CD4-positive, alpha-beta T cell treated with Interferon alpha-2 for 1 hour (primary cell): ENCODE measurements at regions not wholly inside any gene's neighbourhood (a gene's known extent, or its start where the extent isn't known, plus 50 kb on each side); places are given as distances from the start of the nearest gene placed in this dataset.

Source experiments
- DNase-seq, 2 donors: peaks; one replicate each; pipeline ENCODE4 v3.0.0-alpha.2; 2020 to 2022

- no peak for DNase-seq
Observed at GRCh38 chr4:57448901-57449300, 338.7 kb upstream of the IGFBP7 start.

GRCh38 chr4:57448452-57448851, 338.3 kb upstream of the IGFBP7 start:
- no peak for DNase-seq

DNA sequence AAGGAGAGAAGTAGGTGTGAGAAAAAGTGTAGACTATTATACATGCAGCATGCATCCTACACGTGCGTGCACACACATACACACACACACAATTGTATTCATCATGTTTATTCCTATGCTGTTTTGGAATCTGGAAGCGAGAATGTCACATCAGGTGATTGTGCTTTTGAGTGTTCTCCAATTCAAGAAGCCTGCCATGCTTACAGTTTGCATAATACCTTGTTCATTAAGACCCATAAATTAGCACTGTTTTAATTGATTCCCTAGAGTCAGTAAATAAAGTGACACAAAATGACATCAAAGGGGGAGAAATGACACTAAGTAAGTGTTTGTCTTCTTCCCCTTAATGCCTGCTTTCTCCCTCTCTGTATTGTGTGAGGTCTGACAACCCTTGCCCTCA, 336.1 kb upstream of the IGFBP7 start:
- no peak for DNase-seq

DNA sequence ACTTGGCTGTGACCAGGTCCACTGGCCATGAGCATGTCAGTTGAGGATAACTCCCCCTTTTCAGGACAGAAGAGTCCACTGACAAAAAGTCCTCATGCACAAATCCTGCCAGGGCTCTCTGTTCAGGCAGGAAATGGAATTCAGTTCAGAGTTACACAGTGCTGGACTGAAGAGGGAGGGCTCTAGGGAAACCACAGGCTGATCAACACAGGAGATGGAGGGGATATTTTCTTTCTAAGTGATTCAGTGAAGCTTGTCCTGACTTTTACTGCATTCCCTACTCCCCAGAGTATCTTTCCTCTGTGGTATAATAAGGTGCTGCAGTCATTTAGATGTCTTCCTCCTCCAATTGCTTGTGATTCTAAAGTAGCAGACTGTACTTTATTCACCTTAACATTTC, 335.5 kb upstream of the IGFBP7 start:
- DNase-seq: no peak

DNA sequence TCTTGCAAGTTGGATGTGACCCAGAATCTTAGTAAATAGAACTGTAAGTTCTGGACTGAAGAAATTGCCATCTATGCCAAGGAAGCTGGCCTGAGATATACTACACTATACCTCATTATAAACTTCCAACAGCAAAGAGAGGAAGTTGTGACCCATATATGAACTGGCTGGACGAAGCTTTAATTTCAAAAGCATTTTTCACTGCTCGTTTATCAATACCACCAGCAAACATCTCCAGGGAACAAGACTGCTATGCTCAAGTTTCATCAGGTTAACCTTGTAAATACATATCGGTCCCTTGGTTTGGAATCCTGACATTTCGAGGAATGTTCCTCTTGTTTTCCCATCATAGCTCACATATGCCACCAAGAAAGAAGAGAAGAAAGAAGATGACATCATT, 334.5 kb upstream of the IGFBP7 start:
- DNase-seq: no peak

- DNase-seq: no peak
Observed at GRCh38 chr4:57443787-57444186, 333.6 kb upstream of the IGFBP7 start.

DNA sequence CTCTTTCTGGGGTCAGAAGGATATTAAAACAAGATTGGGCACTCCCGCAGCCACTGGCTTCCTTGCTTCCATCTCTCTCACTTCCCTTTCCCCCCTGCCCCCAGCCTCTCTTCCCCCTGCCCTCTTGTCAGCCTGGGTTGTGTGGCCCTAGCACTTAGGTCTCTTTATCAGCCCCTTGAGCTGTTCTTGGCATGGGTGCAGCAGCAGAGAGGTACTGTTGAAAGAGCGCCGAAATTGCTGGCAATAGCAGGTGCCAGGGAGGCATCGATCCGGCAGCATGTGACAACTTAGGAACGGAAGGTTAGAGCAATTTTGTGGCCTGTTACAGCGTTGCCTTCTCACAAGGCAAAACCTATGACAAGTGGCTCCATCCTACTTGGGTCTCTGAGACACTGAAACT, 333.1 kb upstream of the IGFBP7 start:
- DNase-seq: no peak

GRCh38 chr4:57442831-57443291, 332.7 kb upstream of the IGFBP7 start:
- DNase-seq: no peak

DNA sequence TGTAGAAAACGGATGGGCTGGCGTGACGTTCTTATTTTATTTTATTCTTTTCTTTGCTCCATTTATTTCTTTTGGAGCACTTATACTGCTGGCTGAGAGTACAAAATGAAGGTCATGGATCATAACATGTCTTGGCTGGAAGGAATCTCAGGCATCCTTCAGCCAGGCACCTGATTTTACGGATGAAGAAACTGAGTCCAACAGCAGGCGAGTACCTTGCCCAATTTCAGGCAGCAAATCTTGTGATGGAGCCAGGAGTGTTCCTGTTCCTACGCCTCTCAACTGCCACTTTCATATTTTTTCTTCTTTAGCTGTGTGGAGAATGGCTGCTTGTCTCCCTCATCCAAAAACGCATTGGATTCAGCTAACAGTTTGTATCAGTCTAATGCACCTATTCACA, 332.1 kb upstream of the IGFBP7 start:
- DNase-seq: no peak

- DNase-seq: no peak
Observed at GRCh38 chr4:57437649-57438048, 327.5 kb upstream of the IGFBP7 start.

DNA sequence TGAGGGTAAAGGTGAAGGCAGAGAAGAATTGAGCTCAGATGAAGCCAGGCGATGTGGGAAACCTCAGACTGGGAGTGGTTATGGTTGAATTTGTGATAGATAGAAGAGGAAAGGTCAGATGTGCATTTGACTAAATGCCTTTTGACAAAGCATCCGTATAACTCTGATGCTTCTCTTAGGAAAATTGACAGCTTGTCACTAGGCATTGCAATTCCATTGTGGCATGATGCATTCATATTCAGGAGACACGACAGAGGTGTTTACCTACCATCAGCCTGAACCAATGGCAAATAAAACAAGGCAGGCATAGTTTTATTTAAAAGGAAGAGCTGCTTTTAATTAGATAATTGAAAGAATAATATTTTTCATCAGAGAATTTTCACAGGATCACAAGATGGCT, 325.1 kb upstream of the IGFBP7 start:
- no peak for DNase-seq

DNA sequence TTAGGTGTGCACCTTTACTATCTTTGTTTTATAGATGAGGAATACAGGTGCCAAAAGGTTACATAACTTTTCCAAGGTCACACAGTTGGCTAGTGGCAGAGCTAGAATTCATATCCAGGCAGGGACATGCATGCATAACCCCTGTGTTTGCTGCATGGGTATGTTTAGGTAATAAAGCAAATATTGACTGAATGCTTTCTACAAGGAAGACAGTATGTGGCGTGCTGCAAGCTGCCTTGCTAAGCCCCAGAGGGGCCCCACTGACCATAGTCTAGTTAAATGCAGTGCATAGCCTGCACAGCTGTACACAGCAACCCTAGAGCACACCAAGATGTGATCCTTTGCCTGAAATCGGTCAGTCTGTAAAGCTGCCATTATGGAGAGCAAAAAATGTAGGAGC, 320.5 kb upstream of the IGFBP7 start:
- no peak for DNase-seq

DNA sequence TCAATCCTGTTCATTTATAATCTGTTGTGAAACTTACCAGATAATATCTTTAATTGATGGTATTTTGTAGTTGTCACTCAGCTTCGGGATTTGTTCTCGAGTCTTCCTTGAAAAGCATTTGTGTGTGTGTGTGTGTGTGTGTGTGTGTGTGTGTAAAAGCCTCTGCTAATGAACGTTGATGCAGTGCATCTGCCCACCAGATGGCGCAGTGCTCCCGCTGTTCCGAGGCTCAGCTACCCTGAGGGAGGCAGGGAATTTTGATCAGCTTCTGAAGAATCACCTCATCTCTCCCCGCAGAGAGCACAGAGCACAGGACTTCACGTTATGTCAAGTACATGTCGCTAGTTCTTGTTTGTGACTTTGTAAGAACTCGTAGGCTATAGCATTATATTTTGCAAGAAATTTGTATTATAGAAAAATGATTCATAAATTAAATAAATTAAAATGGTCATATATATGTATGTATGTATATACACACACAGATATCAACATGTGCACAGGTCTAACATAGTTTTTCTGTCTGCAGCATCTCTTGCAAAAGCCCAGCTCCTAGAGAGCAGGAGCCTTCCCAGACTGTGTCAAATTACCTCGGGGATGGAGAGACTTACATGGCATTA, 316.7 kb upstream of the IGFBP7 start:
- DNase-seq: no peak

- DNase-seq: no peak
Observed at GRCh38 chr4:57425610-57426009, 315.4 kb upstream of the IGFBP7 start.

DNA sequence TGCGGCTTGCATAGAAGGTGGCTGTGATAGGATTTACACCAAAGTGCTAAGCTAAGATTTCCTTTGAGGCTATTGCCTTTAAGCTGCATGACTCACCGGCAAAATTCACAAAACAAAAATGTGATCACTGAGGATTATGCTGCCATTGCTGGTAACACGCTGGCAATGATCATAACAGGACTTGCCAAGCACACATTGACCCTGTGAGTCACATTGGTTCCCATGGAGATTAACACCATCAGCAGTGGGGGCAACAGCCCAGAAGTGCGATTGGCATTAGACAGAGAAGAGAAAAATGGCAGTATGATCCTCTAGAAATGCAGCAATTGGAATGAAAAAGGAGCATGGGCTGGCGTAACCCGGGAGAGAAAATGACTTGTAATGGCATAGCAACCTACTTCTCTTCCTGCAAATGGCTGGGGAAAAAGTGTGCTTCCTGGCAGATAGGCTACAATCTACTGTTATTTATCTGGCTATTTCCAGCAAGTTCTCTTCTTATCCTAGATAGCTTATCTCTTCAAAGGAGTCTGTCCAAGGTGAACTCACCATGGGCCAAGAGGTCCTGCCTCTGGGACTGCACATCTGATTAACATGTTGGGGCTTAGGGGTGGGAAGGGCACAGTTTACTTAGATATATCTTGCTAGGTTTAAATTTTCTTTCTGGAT, 314.2 kb upstream of the IGFBP7 start:
- DNase-seq: no peak

GRCh38 chr4:57418133-57418532, 307.9 kb upstream of the IGFBP7 start:
- no peak for DNase-seq

DNA sequence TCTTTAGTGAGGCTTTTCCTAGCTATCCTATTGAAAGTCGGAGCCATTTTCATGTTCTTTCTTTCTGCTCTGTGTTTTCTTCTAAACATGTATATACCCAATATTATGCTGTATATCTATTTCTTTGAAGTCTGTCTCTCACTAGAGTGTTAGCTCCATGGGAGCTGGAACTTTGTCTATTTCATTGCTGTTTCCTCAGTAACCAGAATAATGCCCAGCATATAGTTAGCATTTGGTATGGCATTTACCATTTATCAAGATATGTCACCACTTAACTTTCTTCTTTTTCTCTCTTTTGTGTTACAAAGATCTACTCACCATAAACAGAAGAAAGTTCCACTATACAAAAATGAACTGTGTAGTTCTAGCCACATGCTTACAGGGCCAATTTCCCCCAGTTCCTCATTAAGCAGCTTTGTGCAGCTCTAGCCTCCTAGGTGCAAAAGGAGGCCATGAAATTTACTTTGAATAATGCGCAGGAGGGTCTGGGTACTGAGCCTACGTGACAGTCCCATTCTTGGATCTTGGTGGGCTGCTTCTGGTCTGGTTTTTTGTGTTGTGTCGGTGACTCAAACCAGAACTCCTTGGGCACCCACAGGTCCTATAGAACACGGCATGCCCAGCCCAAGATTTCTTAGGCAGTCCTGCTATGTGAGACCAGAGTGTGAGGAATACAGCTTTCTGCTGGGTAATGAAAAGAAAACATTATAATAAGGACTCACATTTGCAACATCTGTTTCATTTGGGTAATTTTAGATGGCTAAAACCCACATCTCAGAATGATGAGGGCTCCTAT, 302.3 kb upstream of the IGFBP7 start:
- DNase-seq: no peak

GRCh38 chr4:57410331-57411052, 300.3 kb upstream of the IGFBP7 start:
- DNase-seq: no peak

- no peak for DNase-seq
Observed at GRCh38 chr4:57405359-57405758, 295.2 kb upstream of the IGFBP7 start.

DNA sequence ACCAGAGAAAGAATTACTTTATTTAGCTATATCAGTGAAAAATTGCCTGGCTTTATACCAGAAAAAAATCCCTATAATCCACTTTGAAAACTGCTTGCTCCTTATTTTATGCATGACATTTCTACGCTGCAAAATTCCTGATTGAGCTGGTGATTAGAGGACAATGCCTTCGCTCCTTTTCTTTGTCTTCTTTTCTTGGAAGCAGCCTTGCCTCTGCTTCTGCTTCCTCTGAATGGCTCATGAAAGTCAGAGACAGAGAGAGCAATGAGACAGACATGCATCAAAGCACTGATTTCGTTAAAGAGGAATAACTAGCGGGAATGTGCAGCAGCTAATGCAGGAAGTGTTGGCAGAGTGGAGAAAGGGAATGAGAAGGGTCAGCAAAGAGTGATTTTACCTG, 294.3 kb upstream of the IGFBP7 start:
- DNase-seq: no peak

DNA sequence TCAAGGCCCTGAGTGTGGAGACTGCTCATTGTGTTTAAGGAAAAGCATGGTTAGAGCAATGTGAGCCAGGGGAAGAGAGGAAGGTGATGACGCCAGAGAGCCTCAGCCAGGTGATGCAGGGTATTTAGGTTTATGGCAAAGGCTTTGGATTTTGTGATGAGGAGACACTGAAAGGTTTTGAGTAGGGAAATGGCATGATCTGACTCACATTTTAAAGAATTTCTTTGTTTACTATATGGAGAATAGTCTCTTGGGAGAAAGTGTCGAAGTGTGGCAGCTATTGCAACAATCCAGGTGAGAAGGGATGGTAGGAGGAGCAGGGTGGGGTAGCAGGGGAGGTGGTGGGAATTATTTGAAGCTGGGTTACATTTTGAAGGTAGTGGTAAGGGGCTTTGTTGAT, 293.4 kb upstream of the IGFBP7 start:
- DNase-seq: no peak

GRCh38 chr4:57401586-57401985, 291.4 kb upstream of the IGFBP7 start:
- no peak for DNase-seq

DNA sequence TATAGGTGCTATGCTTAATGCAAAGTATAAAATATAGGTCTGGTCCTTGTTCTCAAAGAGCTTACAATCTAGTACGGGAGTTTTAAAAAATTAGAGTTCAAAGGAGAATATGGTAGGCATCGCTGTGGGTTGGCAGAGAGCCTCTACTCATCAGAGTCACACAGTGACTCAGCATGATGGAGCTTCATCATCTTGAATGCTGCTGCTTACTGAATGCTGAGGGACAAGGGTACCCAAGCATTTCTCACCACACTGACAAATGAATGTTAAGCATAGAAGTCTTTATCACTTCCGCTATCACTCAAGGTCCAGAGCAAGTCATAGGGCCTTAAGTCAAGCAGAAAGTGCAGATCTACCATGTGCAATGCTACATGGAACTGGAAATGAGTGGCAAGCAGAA, 268.6 kb upstream of the IGFBP7 start:
- DNase-seq: no peak
